Liver (tissue), 8 donors: ENCODE measurements at regions not wholly inside any gene's neighbourhood (a gene's known extent, or its start where the extent isn't known, plus 50 kb on each side); places are given as distances from the start of the nearest gene placed in this dataset.

Source experiments
- DNase-seq: peaks from one replicate; pipeline ENCODE4 v3.0.0-alpha.2; 2017; ENCODE audit warnings: low spot score
- H3K27ac ChIP-seq, 2 donors: one replicate each; pipeline ENCODE4 v1.7.0; 2013; ENCODE audit warnings: inconsistent platforms in 2 of 2, low read length in 2 of 2, control low read depth in 1 of 2, low read depth in 1 of 2, mild to moderate bottlenecking in 1 of 2
- H3K27me3 ChIP-seq, 4 donors: one replicate each; pipeline versions ENCODE4 v1.6.1 to v1.7.0; 2013; ENCODE audit warnings: low read length in 3 of 4, inconsistent platforms in 1 of 4, mild to moderate bottlenecking in 1 of 4, moderate library complexity in 1 of 4; ENCODE audit not compliant: control insufficient read depth in 4 of 4, insufficient read depth in 4 of 4
- H3K36me3 ChIP-seq, 4 donors: one replicate each; pipeline versions ENCODE4 v1.6.1 to v1.7.0; 2013; ENCODE audit warnings: low read length in 3 of 4, mild to moderate bottlenecking in 3 of 4, low read depth in 1 of 4, moderate library complexity in 1 of 4; ENCODE audit not compliant: control insufficient read depth in 4 of 4, insufficient read depth in 3 of 4
- H3K4me1 ChIP-seq, 4 donors: one replicate each; pipeline versions ENCODE4 v1.6.1 to v1.7.0; 2013; ENCODE audit warnings: low read length in 3 of 4, mild to moderate bottlenecking in 3 of 4, moderate library complexity in 1 of 4; ENCODE audit not compliant: control insufficient read depth in 4 of 4, insufficient read depth in 4 of 4
- H3K4me3 ChIP-seq, 3 donors: one replicate each; pipeline versions ENCODE4 v1.6.1 to v1.7.0; 2013; ENCODE audit warnings: low read length in 3 of 3, control low read depth in 1 of 3, low read depth in 1 of 3, mild to moderate bottlenecking in 1 of 3
- H3K9ac ChIP-seq, 2 donors: one replicate each; pipeline ENCODE4 v1.7.0; 2013; ENCODE audit warnings: low read length in 2 of 2, mild to moderate bottlenecking in 2 of 2, moderate library complexity in 2 of 2, control low read depth in 1 of 2, low read depth in 1 of 2
- H3K9me3 ChIP-seq, 4 donors: one replicate each; pipeline versions ENCODE4 v1.6.1 to v1.7.0; 2013; ENCODE audit warnings: low read length in 3 of 4; ENCODE audit not compliant: control insufficient read depth in 4 of 4
- CTCF ChIP-seq: fragments of 150-350 bp; IDR thresholded peaks from 2 replicates; pipeline ENCODE4 v1.5.1; 2017; ENCODE audit warnings: improper control_type of control experiment, low read depth, low read length; ENCODE audit not compliant: missing input control
- EGR1 ChIP-seq, 2 donors: IDR thresholded peaks; 2 replicates each; pipeline ENCODE4 v1.6.1; 2016 to 2018; ENCODE audit warnings: antibody characterized with exemption in 2 of 2, low read depth in 2 of 2
- FOXA1 ChIP-seq: IDR thresholded peaks from 2 replicates; pipeline ENCODE4 v1.6.1; 2016; ENCODE audit warnings: antibody characterized with exemption
- FOXA2 ChIP-seq: IDR thresholded peaks from 2 replicates; pipeline ENCODE4 v1.6.1; 2016; ENCODE audit warnings: antibody characterized with exemption
- GABPA ChIP-seq, 2 donors: IDR thresholded peaks in 1 of 2; conservative IDR thresholded peaks in 1 of 2; 2 replicates each; pipeline ENCODE4 v1.6.1; 2016; ENCODE audit warnings: antibody characterized with exemption in 2 of 2, mild to moderate bottlenecking in 1 of 2, moderate library complexity in 1 of 2
- HNF4A ChIP-seq, 2 donors: conservative IDR thresholded peaks; 2 replicates each; pipeline ENCODE4 v1.6.1; 2016; ENCODE audit warnings: antibody characterized with exemption in 2 of 2, mild to moderate bottlenecking in 2 of 2
- HNF4G ChIP-seq: IDR thresholded peaks from 2 replicates; pipeline ENCODE4 v1.6.1; 2016; ENCODE audit warnings: antibody characterized with exemption
- JUND ChIP-seq, 2 donors: IDR thresholded peaks; 2 replicates each; pipeline ENCODE4 v1.6.1; 2016; ENCODE audit warnings: antibody characterized with exemption in 2 of 2
- MAX ChIP-seq: IDR thresholded peaks from 2 replicates; pipeline ENCODE4 v1.6.1; 2016; ENCODE audit warnings: antibody characterized with exemption
- NR2F2 ChIP-seq: IDR thresholded peaks from 2 replicates; pipeline ENCODE4 v1.6.1; 2016; ENCODE audit warnings: antibody characterized with exemption
- RAD21 ChIP-seq, 2 donors: IDR thresholded peaks; 2 replicates each; pipeline ENCODE4 v1.6.1; 2016; ENCODE audit warnings: antibody characterized with exemption in 2 of 2, mild to moderate bottlenecking in 2 of 2
- SP1 ChIP-seq: IDR thresholded peaks from 2 replicates; pipeline ENCODE4 v1.6.1; 2018; ENCODE audit warnings: antibody characterized with exemption, mild to moderate bottlenecking
- TAF1 ChIP-seq: conservative IDR thresholded peaks from 2 replicates; pipeline ENCODE4 v1.6.1; 2016; ENCODE audit warnings: antibody characterized with exemption, mild to moderate bottlenecking
- YY1 ChIP-seq: IDR thresholded peaks from 2 replicates; pipeline ENCODE4 v1.6.1; 2016; ENCODE audit warnings: antibody characterized with exemption, mild to moderate bottlenecking
- WGBS: extraction: QIAGEN DNeasy Blood & Tissue Kit; methylation state at CpG from one replicate; pipeline ENCODE4 v1.1.7; 2013; 5-methylcytosine and 5-hydroxymethylcytosine counted together
- TF ChIP-seq, protein P1 (sequence below): IDR thresholded peaks from 2 replicates; pipeline ENCODE4 v1.6.1; 2016; ENCODE audit warnings: antibody characterized with exemption
- TF ChIP-seq, protein P2 (sequence below): IDR thresholded peaks from 2 replicates; pipeline ENCODE4 v1.6.1; 2016; ENCODE audit warnings: antibody characterized with exemption
- donor health status: healthy.
- donor health status: healthy.
- donor health status: healthy.
- donor health status: healthy.
- donor health status: healthy.

- no peaks in the 10 kb centered on the region for H3K9me3 ChIP-seq
- no peak overlapping the region for H3K27ac ChIP-seq
- TF ChIP-seq TAF1 (no peak), GABPA (IDR thresholded peaks at IDR 0.05 in 1 of 2, conservative IDR thresholded peaks at IDR 0.05 in 1 of 2) (no peak), HNF4A (conservative IDR thresholded peaks at IDR 0.05) (no peak), SP1 (no peak), HNF4G (no peak), FOXA2 (no peak), EGR1 (IDR thresholded peaks at IDR 0.05; ENCODE audit: low read depth in 2 of 2) (no peak), RAD21 (IDR thresholded peaks at IDR 0.05) (no peak), JUND (IDR thresholded peaks at IDR 0.05) (no peak)
- TF ChIP-seq, protein P1, sequence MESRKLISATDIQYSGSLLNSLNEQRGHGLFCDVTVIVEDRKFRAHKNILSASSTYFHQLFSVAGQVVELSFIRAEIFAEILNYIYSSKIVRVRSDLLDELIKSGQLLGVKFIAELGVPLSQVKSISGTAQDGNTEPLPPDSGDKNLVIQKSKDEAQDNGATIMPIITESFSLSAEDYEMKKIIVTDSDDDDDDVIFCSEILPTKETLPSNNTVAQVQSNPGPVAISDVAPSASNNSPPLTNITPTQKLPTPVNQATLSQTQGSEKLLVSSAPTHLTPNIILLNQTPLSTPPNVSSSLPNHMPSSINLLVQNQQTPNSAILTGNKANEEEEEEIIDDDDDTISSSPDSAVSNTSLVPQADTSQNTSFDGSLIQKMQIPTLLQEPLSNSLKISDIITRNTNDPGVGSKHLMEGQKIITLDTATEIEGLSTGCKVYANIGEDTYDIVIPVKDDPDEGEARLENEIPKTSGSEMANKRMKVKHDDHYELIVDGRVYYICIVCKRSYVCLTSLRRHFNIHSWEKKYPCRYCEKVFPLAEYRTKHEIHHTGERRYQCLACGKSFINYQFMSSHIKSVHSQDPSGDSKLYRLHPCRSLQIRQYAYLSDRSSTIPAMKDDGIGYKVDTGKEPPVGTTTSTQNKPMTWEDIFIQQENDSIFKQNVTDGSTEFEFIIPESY = no peak
- TF ChIP-seq, protein P2, sequence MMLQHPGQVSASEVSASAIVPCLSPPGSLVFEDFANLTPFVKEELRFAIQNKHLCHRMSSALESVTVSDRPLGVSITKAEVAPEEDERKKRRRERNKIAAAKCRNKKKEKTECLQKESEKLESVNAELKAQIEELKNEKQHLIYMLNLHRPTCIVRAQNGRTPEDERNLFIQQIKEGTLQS = no peak
- no peaks in the 10 kb centered on the region for H3K27me3 ChIP-seq
- H3K9ac ChIP-seq = no peak overlapping the region
- no peak for DNase-seq
- WGBS = 96% methylated on average over 4 of the region's 4 CpGs
- H3K36me3 ChIP-seq = no peaks in the 10 kb centered on the region
- H3K4me3 ChIP-seq = no peak overlapping the region
- H3K4me1 ChIP-seq = no peaks in the 10 kb centered on the region
Observed at GRCh38 chr4:185911556-185912064, 99.6 kb upstream of the SORBS2 start.

GRCh38 chr4:185912779-185913178, 100.8 kb upstream of the SORBS2 start:
- Histone ChIP-seq H3K4me1 (no peaks in the 10 kb centered on the region), H3K9ac (no peak overlapping the region), H3K36me3 (no peaks in the 10 kb centered on the region), H3K9me3 (no peaks in the 10 kb centered on the region), H3K4me3 (no peak overlapping the region), H3K27ac (no peak overlapping the region), H3K27me3 (no peaks in the 10 kb centered on the region)
- 77% methylated on average over 4 of the region's 4 CpGs for WGBS
- TF ChIP-seq YY1 (no peak), EGR1 (IDR thresholded peaks at IDR 0.05; ENCODE audit: low read depth in 2 of 2) (no peak), MAX (no peak), CTCF (no peak), HNF4G (no peak)
- no peak for DNase-seq

GRCh38 chr4:185914583-185915199, 102.7 kb upstream of the SORBS2 start:
- H3K9me3 ChIP-seq = no peaks in the 10 kb centered on the region
- no peak for DNase-seq
- H3K9ac ChIP-seq = no peak overlapping the region
- WGBS = 78% methylated on average over 11 of the region's 11 CpGs
- H3K4me1 ChIP-seq = no peaks in the 10 kb centered on the region
- H3K27ac ChIP-seq = no peak overlapping the region
- no peaks in the 10 kb centered on the region for H3K36me3 ChIP-seq
- no peak overlapping the region for H3K4me3 ChIP-seq
- no peaks in the 10 kb centered on the region for H3K27me3 ChIP-seq
- TF ChIP-seq, protein P1 = no peak
- TF ChIP-seq EGR1 (IDR thresholded peaks at IDR 0.05; ENCODE audit: low read depth in 2 of 2) (no peak), NR2F2 (no peak), MAX (no peak), HNF4G (no peak), CTCF (no peak), FOXA1 (no peak), FOXA2 (no peak), GABPA (IDR thresholded peaks at IDR 0.05 in 1 of 2, conservative IDR thresholded peaks at IDR 0.05 in 1 of 2) (no peak)
